ENCODE measurements at regions not wholly inside any gene's neighbourhood (a gene's known extent, or its start where the extent isn't known, plus 50 kb on each side); places are given as distances from the start of the nearest gene placed in this dataset.

GRCh38 chr4:61049018-61049417 is 151.1 kb upstream of the ADGRL3 start (continued):
- TF ChIP-seq, protein P1, sequence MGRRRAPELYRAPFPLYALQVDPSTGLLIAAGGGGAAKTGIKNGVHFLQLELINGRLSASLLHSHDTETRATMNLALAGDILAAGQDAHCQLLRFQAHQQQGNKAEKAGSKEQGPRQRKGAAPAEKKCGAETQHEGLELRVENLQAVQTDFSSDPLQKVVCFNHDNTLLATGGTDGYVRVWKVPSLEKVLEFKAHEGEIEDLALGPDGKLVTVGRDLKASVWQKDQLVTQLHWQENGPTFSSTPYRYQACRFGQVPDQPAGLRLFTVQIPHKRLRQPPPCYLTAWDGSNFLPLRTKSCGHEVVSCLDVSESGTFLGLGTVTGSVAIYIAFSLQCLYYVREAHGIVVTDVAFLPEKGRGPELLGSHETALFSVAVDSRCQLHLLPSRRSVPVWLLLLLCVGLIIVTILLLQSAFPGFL (CRISPR knock-in tag; IDR thresholded peaks at IDR 0.05; ENCODE audit: borderline replicate concordance): no peak
- TF ChIP-seq MYBL2 (CRISPR knock-in tag; IDR thresholded peaks at IDR 0.05): no peak
- no peak for TF ChIP-seq SMAD3 (CRISPR knock-in tag; IDR thresholded peaks at IDR 0.05; ENCODE audit: borderline replicate concordance)
- TF ChIP-seq ELF4 (CRISPR knock-in tag; IDR thresholded peaks at IDR 0.05; ENCODE audit: low read depth): no peak
- TF ChIP-seq TCF7 (CRISPR knock-in tag; IDR thresholded peaks at IDR 0.05; ENCODE audit: low read depth): no peak
- no peak for TF ChIP-seq TEAD1 (CRISPR knock-in tag; IDR thresholded peaks at IDR 0.05)

DNA sequence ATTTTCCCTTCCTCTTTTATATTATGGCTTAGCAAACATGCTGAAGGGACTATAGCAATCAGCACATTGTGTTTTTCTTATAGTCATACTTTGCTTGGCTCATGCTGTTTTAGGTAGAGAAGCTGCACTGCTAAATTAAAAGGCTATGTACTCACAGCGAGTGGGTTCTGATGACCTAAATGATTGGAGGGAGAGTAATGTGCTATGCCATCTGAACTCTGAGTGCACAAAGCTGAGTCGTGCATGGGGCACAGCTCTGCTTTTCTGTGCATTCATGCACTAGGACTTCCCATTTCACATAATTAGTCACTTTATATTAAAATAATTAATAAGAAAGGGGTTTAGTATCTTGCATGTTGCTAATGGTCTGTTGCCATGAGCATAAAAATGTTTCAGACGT is 132.7 kb upstream of the ADGRL3 start:
- Mint-ChIP-seq H3K9me3 (no peaks in the 10 kb centered on the region), H3K36me3 (no peaks in the 10 kb centered on the region), H3K27ac (no peak overlapping the region), H3K27me3 (ENCODE audit: low read depth) (no peaks in the 10 kb centered on the region), H3K4me3 (no peak overlapping the region), H3K4me1 (no peaks in the 10 kb centered on the region)
- CTCF ChIA-PET: interaction anchor here (0.7 kb wide), 1 partner anchor 943 kb away, joined by 3 read pairs; no protein-coding TSS in a partner anchor
- DNase-seq (ENCODE audit: low spot score) (no peak), ATAC-seq (no peak)
- TF ChIP-seq GABPB1 (CRISPR knock-in tag; IDR thresholded peaks at IDR 0.05): no peak
- TF ChIP-seq RORB (CRISPR knock-in tag; IDR thresholded peaks at IDR 0.05): no peak
- TF ChIP-seq, protein P2, sequence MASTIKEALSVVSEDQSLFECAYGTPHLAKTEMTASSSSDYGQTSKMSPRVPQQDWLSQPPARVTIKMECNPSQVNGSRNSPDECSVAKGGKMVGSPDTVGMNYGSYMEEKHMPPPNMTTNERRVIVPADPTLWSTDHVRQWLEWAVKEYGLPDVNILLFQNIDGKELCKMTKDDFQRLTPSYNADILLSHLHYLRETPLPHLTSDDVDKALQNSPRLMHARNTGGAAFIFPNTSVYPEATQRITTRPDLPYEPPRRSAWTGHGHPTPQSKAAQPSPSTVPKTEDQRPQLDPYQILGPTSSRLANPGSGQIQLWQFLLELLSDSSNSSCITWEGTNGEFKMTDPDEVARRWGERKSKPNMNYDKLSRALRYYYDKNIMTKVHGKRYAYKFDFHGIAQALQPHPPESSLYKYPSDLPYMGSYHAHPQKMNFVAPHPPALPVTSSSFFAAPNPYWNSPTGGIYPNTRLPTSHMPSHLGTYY (CRISPR knock-in tag; IDR thresholded peaks at IDR 0.05): no peak
- TF ChIP-seq MAX (CRISPR knock-in tag; IDR thresholded peaks at IDR 0.05): no peak
- no peak for TF ChIP-seq EMX1 (CRISPR knock-in tag; IDR thresholded peaks at IDR 0.05)
- no peak for TF ChIP-seq SMAD4 (CRISPR knock-in tag; IDR thresholded peaks at IDR 0.05)
- no peak for TF ChIP-seq ELF4 (CRISPR knock-in tag; IDR thresholded peaks at IDR 0.05; ENCODE audit: low read depth)
- TF ChIP-seq, protein P3, sequence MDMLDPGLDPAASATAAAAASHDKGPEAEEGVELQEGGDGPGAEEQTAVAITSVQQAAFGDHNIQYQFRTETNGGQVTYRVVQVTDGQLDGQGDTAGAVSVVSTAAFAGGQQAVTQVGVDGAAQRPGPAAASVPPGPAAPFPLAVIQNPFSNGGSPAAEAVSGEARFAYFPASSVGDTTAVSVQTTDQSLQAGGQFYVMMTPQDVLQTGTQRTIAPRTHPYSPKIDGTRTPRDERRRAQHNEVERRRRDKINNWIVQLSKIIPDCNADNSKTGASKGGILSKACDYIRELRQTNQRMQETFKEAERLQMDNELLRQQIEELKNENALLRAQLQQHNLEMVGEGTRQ (CRISPR knock-in tag; IDR thresholded peaks at IDR 0.05): no peak
- TF ChIP-seq SMAD3 (CRISPR knock-in tag; IDR thresholded peaks at IDR 0.05; ENCODE audit: borderline replicate concordance): no peak
- no peak for TF ChIP-seq ZNF396 (CRISPR knock-in tag; IDR thresholded peaks at IDR 0.05; ENCODE audit: borderline replicate concordance)
- TF ChIP-seq CREB1 (CRISPR knock-in tag; IDR thresholded peaks at IDR 0.05): no peak
- no peak for TF ChIP-seq USF1 (CRISPR knock-in tag; IDR thresholded peaks at IDR 0.05)
- TF ChIP-seq ZNF423 (CRISPR knock-in tag; IDR thresholded peaks at IDR 0.05): no peak
- POLR2A ChIA-PET: no interaction called here

GRCh38 chr4:61068060-61068459 is 132.1 kb upstream of the ADGRL3 start:
- no peak overlapping the region for H3K27ac Mint-ChIP-seq
- no peak overlapping the region for H3K4me3 Mint-ChIP-seq
- no peak for ATAC-seq
- ChIA-PET POLR2A (no interaction called here), CTCF (interaction anchor here (0.7 kb wide), 1 partner anchor 942 kb away, joined by 3 read pairs; no protein-coding TSS in a partner anchor)
- H3K27me3 Mint-ChIP-seq (ENCODE audit: low read depth): no peaks in the 10 kb centered on the region
- no peak for DNase-seq (ENCODE audit: low spot score)
- no peaks in the 10 kb centered on the region for H3K9me3 Mint-ChIP-seq
- no peaks in the 10 kb centered on the region for H3K4me1 Mint-ChIP-seq
- TF ChIP-seq, protein P4, sequence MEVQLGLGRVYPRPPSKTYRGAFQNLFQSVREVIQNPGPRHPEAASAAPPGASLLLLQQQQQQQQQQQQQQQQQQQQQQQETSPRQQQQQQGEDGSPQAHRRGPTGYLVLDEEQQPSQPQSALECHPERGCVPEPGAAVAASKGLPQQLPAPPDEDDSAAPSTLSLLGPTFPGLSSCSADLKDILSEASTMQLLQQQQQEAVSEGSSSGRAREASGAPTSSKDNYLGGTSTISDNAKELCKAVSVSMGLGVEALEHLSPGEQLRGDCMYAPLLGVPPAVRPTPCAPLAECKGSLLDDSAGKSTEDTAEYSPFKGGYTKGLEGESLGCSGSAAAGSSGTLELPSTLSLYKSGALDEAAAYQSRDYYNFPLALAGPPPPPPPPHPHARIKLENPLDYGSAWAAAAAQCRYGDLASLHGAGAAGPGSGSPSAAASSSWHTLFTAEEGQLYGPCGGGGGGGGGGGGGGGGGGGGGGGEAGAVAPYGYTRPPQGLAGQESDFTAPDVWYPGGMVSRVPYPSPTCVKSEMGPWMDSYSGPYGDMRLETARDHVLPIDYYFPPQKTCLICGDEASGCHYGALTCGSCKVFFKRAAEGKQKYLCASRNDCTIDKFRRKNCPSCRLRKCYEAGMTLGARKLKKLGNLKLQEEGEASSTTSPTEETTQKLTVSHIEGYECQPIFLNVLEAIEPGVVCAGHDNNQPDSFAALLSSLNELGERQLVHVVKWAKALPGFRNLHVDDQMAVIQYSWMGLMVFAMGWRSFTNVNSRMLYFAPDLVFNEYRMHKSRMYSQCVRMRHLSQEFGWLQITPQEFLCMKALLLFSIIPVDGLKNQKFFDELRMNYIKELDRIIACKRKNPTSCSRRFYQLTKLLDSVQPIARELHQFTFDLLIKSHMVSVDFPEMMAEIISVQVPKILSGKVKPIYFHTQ (CRISPR knock-in tag; IDR thresholded peaks at IDR 0.05): no peak
- TF ChIP-seq SP1 (CRISPR knock-in tag; conservative IDR thresholded peaks at IDR 0.05): no peak
- no peak for TF ChIP-seq TP53 (CRISPR knock-in tag; IDR thresholded peaks at IDR 0.05)
- TF ChIP-seq SMAD3 (CRISPR knock-in tag; IDR thresholded peaks at IDR 0.05; ENCODE audit: borderline replicate concordance): no peak
- no peak for TF ChIP-seq HMGXB4 (CRISPR knock-in tag; IDR thresholded peaks at IDR 0.05)
- TF ChIP-seq ZNF423 (CRISPR knock-in tag; IDR thresholded peaks at IDR 0.05): no peak
- no peak for TF ChIP-seq ZNF416 (CRISPR knock-in tag; IDR thresholded peaks at IDR 0.05)
- TF ChIP-seq GTF2I (CRISPR knock-in tag; conservative IDR thresholded peaks at IDR 0.05): no peak
- no peak for TF ChIP-seq MYBL2 (CRISPR knock-in tag; IDR thresholded peaks at IDR 0.05)
- no peak for TF ChIP-seq NR3C1 (CRISPR knock-in tag; conservative IDR thresholded peaks at IDR 0.05; ENCODE audit: low read depth)
- no peak for TF ChIP-seq ZNF138 (CRISPR knock-in tag; conservative IDR thresholded peaks at IDR 0.05)
- TF ChIP-seq ETV6 (CRISPR knock-in tag; IDR thresholded peaks at IDR 0.05): no peak
- TF ChIP-seq RELA (CRISPR knock-in tag; IDR thresholded peaks at IDR 0.05; ENCODE audit: borderline replicate concordance): no peak
- H3K36me3 Mint-ChIP-seq: no peaks in the 10 kb centered on the region

Data from WTC11 (cell line).